ENCODE measurements at regions not wholly inside any gene's neighbourhood (a gene's known extent, or its start where the extent isn't known, plus 50 kb on each side); places are given as distances from the start of the nearest gene placed in this dataset.

GRCh38 chr4:155609455-155610059, 57.1 kb upstream of the GUCY1A1 start:
- H3K9ac ChIP-seq, result no peak overlapping the region
- no peaks in the 10 kb centered on the region for H3K9me3 ChIP-seq (ENCODE audit: low read depth)
- no peak overlapping the region for H3K4me2 ChIP-seq
- no peaks in the 10 kb centered on the region for H3K27me3 ChIP-seq
- no peaks in the 10 kb centered on the region for H3K9me3 Mint-ChIP-seq
- no peaks in the 10 kb centered on the region for H3K36me3 Mint-ChIP-seq
- H3K4me3 ChIP-seq, result no peak overlapping the region
- H3K4me3 Mint-ChIP-seq, result no peak overlapping the region
- H3K27me3 Mint-ChIP-seq (ENCODE audit: insufficient read depth, low read depth), result no peaks in the 10 kb centered on the region
- TF ChIP-seq EZH2 (IDR thresholded peaks at IDR 0.05) (no peak), EZH2phosphoT487 (IDR thresholded peaks at IDR 0.05) (no peak)
- TF ChIP-seq, protein P1, sequence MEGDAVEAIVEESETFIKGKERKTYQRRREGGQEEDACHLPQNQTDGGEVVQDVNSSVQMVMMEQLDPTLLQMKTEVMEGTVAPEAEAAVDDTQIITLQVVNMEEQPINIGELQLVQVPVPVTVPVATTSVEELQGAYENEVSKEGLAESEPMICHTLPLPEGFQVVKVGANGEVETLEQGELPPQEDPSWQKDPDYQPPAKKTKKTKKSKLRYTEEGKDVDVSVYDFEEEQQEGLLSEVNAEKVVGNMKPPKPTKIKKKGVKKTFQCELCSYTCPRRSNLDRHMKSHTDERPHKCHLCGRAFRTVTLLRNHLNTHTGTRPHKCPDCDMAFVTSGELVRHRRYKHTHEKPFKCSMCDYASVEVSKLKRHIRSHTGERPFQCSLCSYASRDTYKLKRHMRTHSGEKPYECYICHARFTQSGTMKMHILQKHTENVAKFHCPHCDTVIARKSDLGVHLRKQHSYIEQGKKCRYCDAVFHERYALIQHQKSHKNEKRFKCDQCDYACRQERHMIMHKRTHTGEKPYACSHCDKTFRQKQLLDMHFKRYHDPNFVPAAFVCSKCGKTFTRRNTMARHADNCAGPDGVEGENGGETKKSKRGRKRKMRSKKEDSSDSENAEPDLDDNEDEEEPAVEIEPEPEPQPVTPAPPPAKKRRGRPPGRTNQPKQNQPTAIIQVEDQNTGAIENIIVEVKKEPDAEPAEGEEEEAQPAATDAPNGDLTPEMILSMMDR (IDR thresholded peaks at IDR 0.05), result no peak
- H3K27ac Mint-ChIP-seq, result no peak overlapping the region
- H3F3A ChIP-seq (ENCODE audit: low read depth), result no peaks in the 10 kb centered on the region
- H3K79me2 ChIP-seq (ENCODE audit: low read depth), result no peaks in the 10 kb centered on the region
- no peak for DNase-seq (ENCODE audit: low spot score)
- no peaks in the 10 kb centered on the region for H3K36me3 ChIP-seq
- H3K4me1 ChIP-seq, result no peaks in the 10 kb centered on the region
- no peak overlapping the region for H3K27ac ChIP-seq
- no peaks in the 10 kb centered on the region for H3K4me1 Mint-ChIP-seq
- H4K20me1 ChIP-seq (ENCODE audit: low read depth), result no peaks in the 10 kb centered on the region
- no peak overlapping the region for H2AFZ ChIP-seq (replicated peaks)

DNA sequence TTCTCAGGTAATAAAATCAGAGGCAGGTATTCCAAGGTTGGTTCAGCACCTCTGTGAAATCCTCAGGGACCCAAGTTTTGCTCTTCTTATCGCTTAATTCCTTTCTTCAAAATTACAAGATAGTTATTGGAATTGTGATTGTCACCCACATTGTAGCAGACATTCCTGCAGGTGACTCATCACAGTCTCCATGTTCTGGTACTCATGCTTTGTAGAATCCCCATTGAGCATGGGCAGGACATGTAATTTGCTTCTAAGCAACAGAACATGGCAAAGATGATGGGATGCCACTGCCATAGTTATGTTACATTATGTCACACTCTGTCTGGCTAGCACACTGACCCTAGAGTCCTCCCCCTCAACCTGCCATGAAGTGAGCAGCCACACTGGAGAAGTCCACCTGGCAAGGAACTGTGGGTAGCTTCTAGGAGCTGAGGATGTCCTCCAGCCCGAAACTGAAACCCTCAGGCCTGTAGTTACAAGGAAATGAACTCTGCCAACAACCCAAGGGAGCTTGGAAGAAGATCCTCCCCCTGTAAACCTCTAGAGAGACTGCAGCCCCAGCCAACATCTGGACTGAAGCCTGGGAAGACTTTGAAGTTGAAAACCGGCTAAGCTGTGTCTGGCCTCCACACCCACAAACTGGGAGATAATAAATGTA, 58.3 kb upstream of the GUCY1A1 start:
- H3K27me3 Mint-ChIP-seq (ENCODE audit: insufficient read depth, low read depth), result no peaks in the 10 kb centered on the region
- no peak overlapping the region for H3K4me3 Mint-ChIP-seq
- Histone ChIP-seq H3K27me3 (no peaks in the 10 kb centered on the region), H3K4me2 (no peak overlapping the region), H3K36me3 (no peaks in the 10 kb centered on the region), H3K9ac (no peak overlapping the region), H3K79me2 (ENCODE audit: low read depth) (no peaks in the 10 kb centered on the region), H3F3A (ENCODE audit: low read depth) (no peaks in the 10 kb centered on the region), H3K4me3 (no peak overlapping the region), H3K27ac (no peak overlapping the region), H3K4me1 (no peaks in the 10 kb centered on the region), H3K9me3 (ENCODE audit: low read depth) (no peaks in the 10 kb centered on the region), H2AFZ (replicated peaks) (no peak overlapping the region), H4K20me1 (ENCODE audit: low read depth) (no peaks in the 10 kb centered on the region)
- H3K4me1 Mint-ChIP-seq, result no peaks in the 10 kb centered on the region
- TF ChIP-seq EZH2 (IDR thresholded peaks at IDR 0.05), result no peak
- no peak overlapping the region for H3K27ac Mint-ChIP-seq
- no peak for DNase-seq (ENCODE audit: low spot score)
- no peaks in the 10 kb centered on the region for H3K9me3 Mint-ChIP-seq
- H3K36me3 Mint-ChIP-seq, result no peaks in the 10 kb centered on the region

DNA sequence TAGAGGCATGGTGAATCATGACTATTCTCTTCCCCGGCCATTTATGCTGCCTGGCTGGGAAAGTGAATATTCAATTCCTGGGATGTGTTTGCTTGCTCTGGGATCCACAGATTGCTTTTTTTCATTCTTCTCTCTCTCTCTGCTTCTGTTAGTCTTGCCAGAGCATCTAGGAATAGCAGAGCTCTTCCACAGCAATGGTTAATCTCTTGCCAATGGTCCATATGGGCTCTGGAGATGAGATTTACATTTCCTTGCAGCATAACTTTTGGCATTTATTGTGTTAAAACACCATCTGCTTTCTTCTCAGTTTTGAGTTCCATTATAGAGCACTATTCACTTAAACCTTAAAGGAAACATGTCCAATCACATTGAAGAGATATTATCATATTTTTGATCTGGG, 59.2 kb upstream of the GUCY1A1 start:
- Mint-ChIP-seq H3K9me3 (no peaks in the 10 kb centered on the region), H3K4me1 (no peaks in the 10 kb centered on the region), H3K27ac (no peak overlapping the region), H3K36me3 (no peaks in the 10 kb centered on the region), H3K4me3 (no peak overlapping the region), H3K27me3 (ENCODE audit: insufficient read depth, low read depth) (no peaks in the 10 kb centered on the region)
- Histone ChIP-seq H3K27me3 (no peaks in the 10 kb centered on the region), H3K79me2 (ENCODE audit: low read depth) (no peaks in the 10 kb centered on the region), H3K4me3 (no peak overlapping the region), H3F3A (ENCODE audit: low read depth) (no peaks in the 10 kb centered on the region), H3K27ac (no peak overlapping the region), H3K9ac (no peak overlapping the region), H3K4me2 (no peak overlapping the region), H2AFZ (replicated peaks) (no peak overlapping the region), H3K4me1 (no peaks in the 10 kb centered on the region), H4K20me1 (ENCODE audit: low read depth) (no peaks in the 10 kb centered on the region), H3K36me3 (no peaks in the 10 kb centered on the region), H3K9me3 (ENCODE audit: low read depth) (no peaks in the 10 kb centered on the region)
- no peak for TF ChIP-seq EZH2 (IDR thresholded peaks at IDR 0.05)
- TF ChIP-seq, protein P1 (IDR thresholded peaks at IDR 0.05), result no peak
- no peak for TF ChIP-seq EZH2phosphoT487 (IDR thresholded peaks at IDR 0.05)
- DNase-seq (ENCODE audit: low spot score), result no peak

Data from neural progenitor cell (in vitro differentiated cells).